IMR-90 (cell line): ENCODE measurements at regions not wholly inside any gene's neighbourhood (a gene's known extent, or its start where the extent isn't known, plus 50 kb on each side); places are given as distances from the start of the nearest gene placed in this dataset.

Source experiments
- ATAC-seq: fragments of 200-7000 bp; cut with Tn5 transposase; 2 replicates; pipeline ENCODE4 v1.9.1; 2020; ENCODE audit warnings: low read depth, mild to moderate bottlenecking, moderate library complexity
- BruUV-seq: library from RNA; stranded (reverse); fragments of 400-500 nt; replicated peaks from 2 replicates; lab custom pipeline; 2021; lab: Mats Ljungman, UMichigan
- CTCF ChIA-PET: fragments of 300-600 bp; formaldehyde crosslinking; extraction: SDS; loops from one replicate; lab custom pipeline; 2021; ENCODE audit warnings: antibody characterized with exemption; lab: Yijun Ruan, JAX
- POLR2A ChIA-PET: fragments of 300-600 bp; sonication (Branson Sonifier 250); formaldehyde crosslinking; loops from one replicate; lab custom pipeline; 2022; ENCODE audit warnings: antibody characterized with exemption; ENCODE audit not compliant: unreplicated experiment; lab: Charles Lee
- DNase-seq: peaks from one replicate; pipeline ENCODE4 v3.0.0; 2013
- H2AFZ ChIP-seq: replicated peaks from 2 replicates; pipeline ENCODE3; 2013; ENCODE audit warnings: low read length, mild to moderate bottlenecking; ENCODE audit not compliant: poor library complexity
- H2AK5ac ChIP-seq: 2 replicates; pipeline ENCODE4 v1.6.1; 2013; ENCODE audit warnings: low read depth, low read length, inconsistent platforms
- H2AK9ac ChIP-seq: replicated peaks from 2 replicates; pipeline ENCODE3; 2013; ENCODE audit warnings: mild to moderate bottlenecking, low read depth, low read length, moderate library complexity; ENCODE audit not compliant: poor library complexity
- H2BK120ac ChIP-seq: 2 replicates; pipeline ENCODE4 v1.6.1; 2013; ENCODE audit warnings: low read depth, low read length, inconsistent platforms
- H2BK15ac ChIP-seq: 3 replicates; pipeline ENCODE4 v1.6.1; 2013; ENCODE audit warnings: low read depth, low read length, inconsistent platforms
- H2BK20ac ChIP-seq: 2 replicates; pipeline ENCODE4 v1.6.1; 2013; ENCODE audit warnings: low read depth, mild to moderate bottlenecking, inconsistent platforms, low read length, moderate library complexity
- H2BK5ac ChIP-seq: 2 replicates; pipeline ENCODE4 v1.6.1; 2013; ENCODE audit warnings: mild to moderate bottlenecking, low read depth, low read length, inconsistent platforms; ENCODE audit not compliant: poor library complexity, severe bottlenecking
- H3K14ac ChIP-seq: replicated peaks from 2 replicates; pipeline ENCODE4 v1.6.1; 2013; ENCODE audit warnings: low read depth, low read length, inconsistent platforms
- H3K18ac ChIP-seq: 2 replicates; pipeline ENCODE4 v1.6.1; 2013; ENCODE audit warnings: low read depth, low read length, control low read depth
- H3K23ac ChIP-seq: 2 replicates; pipeline ENCODE4 v1.6.1; 2013; ENCODE audit warnings: low read depth, low read length, inconsistent platforms
- H3K27ac ChIP-seq: 2 replicates; pipeline ENCODE4 v1.5.1; 2013; ENCODE audit warnings: mild to moderate bottlenecking, control low read depth, low read length; ENCODE audit not compliant: insufficient read depth
- H3K27me3 ChIP-seq: 2 replicates; pipeline ENCODE4 v1.6.1; 2013; ENCODE audit warnings: low read length; ENCODE audit not compliant: control insufficient read depth, insufficient read depth
- H3K36me3 ChIP-seq: 2 replicates; pipeline ENCODE4 v1.6.1; 2013; ENCODE audit warnings: low read length, mixed read lengths; ENCODE audit not compliant: control insufficient read depth, insufficient read depth
- H3K4ac ChIP-seq: 2 replicates; pipeline ENCODE4 v1.6.1; 2013; ENCODE audit warnings: low read depth, low read length, inconsistent platforms
- H3K4me1 ChIP-seq: 2 replicates; pipeline ENCODE4 v1.6.1; 2013; ENCODE audit warnings: low read length, mixed read lengths; ENCODE audit not compliant: control insufficient read depth, insufficient read depth
- H3K4me2 ChIP-seq: 2 replicates; pipeline ENCODE4 v1.6.1; 2013; ENCODE audit warnings: low read depth, mild to moderate bottlenecking, control low read depth, low read length, moderate library complexity
- H3K4me3 ChIP-seq: 2 replicates; pipeline ENCODE4 v1.5.1; 2013; ENCODE audit warnings: low read depth, mild to moderate bottlenecking, control low read depth, low read length, moderate library complexity; ENCODE audit not compliant: insufficient read depth
- H3K56ac ChIP-seq: 2 replicates; pipeline ENCODE4 v1.6.1; 2013; ENCODE audit warnings: low read length, inconsistent platforms; ENCODE audit not compliant: insufficient read depth; ENCODE audit errors: extremely low read depth
- H3K79me1 ChIP-seq, 2 experiments: 2 replicates each; pipeline ENCODE4 v1.6.1; 2013; ENCODE audit warnings: low read length in 2 of 2, inconsistent platforms in 1 of 2, low read depth in 1 of 2
- H3K9ac ChIP-seq: 2 replicates; pipeline ENCODE4 v1.6.1; 2013; ENCODE audit warnings: low read depth, low read length, control low read depth
- H3K9me1 ChIP-seq: 2 replicates; pipeline ENCODE4 v1.6.1; 2013; ENCODE audit warnings: low read length, inconsistent platforms; ENCODE audit not compliant: insufficient read depth
- H3K9me3 ChIP-seq: 2 replicates; pipeline ENCODE4 v1.6.1; 2013; ENCODE audit warnings: low read length; ENCODE audit not compliant: control insufficient read depth, insufficient read depth
- H4K20me1 ChIP-seq: 2 replicates; pipeline ENCODE4 v1.6.1; 2013; ENCODE audit warnings: low read length, inconsistent platforms; ENCODE audit not compliant: insufficient read depth
- H4K5ac ChIP-seq: 2 replicates; pipeline ENCODE4 v1.6.1; 2013; ENCODE audit warnings: mild to moderate bottlenecking, low read depth, low read length, control low read depth
- H4K8ac ChIP-seq, 2 experiments: 2 replicates each; pipeline ENCODE4 v1.6.1; 2013; ENCODE audit warnings: low read depth in 2 of 2, low read length in 2 of 2, control low read depth in 1 of 2, inconsistent platforms in 1 of 2
- H4K91ac ChIP-seq: 2 replicates; pipeline ENCODE4 v1.6.1; 2013; ENCODE audit warnings: low read depth, low read length, inconsistent platforms; ENCODE audit not compliant: insufficient read depth
- BHLHE40 ChIP-seq: fragments of 150-350 bp; IDR thresholded peaks from 2 replicates; pipeline ENCODE4 v1.6.1; 2016; ENCODE audit warnings: mild to moderate bottlenecking, low read depth, low read length
- CEBPB ChIP-seq: IDR thresholded peaks from 2 replicates; pipeline ENCODE4 v1.6.1; 2012; ENCODE audit warnings: low read depth, low read length, improper control_type of control experiment
- CHD1 ChIP-seq: IDR thresholded peaks from 2 replicates; pipeline ENCODE4 v1.6.1; 2012; ENCODE audit warnings: low read depth, low read length, improper control_type of control experiment
- MAFK ChIP-seq: IDR thresholded peaks from 2 replicates; pipeline ENCODE4 v1.6.1; 2012; ENCODE audit warnings: low read depth, low read length, improper control_type of control experiment
- MAZ ChIP-seq: IDR thresholded peaks from 2 replicates; pipeline ENCODE4 v1.6.1; 2012; ENCODE audit warnings: low read depth, mild to moderate bottlenecking, low read length, improper control_type of control experiment, moderate library complexity, borderline replicate concordance
- MXI1 ChIP-seq: IDR thresholded peaks from 2 replicates; pipeline ENCODE4 v1.6.1; 2012; ENCODE audit warnings: low read depth, mild to moderate bottlenecking, low read length, moderate library complexity, borderline replicate concordance
- NFE2L2 ChIP-seq: fragments of 150-350 bp; IDR thresholded peaks from 2 replicates; pipeline ENCODE4 v1.6.1; 2016; ENCODE audit warnings: low read depth, mild to moderate bottlenecking, low read length
- RCOR1 ChIP-seq: IDR thresholded peaks from 2 replicates; pipeline ENCODE4 v1.6.1; 2012; ENCODE audit warnings: mild to moderate bottlenecking, low read length, improper control_type of control experiment; ENCODE audit not compliant: insufficient replicate concordance
- RFX5 ChIP-seq: IDR thresholded peaks from 2 replicates; pipeline ENCODE4 v1.8.0; 2012; ENCODE audit warnings: low read depth, mild to moderate bottlenecking, low read length, moderate library complexity
- SMC3 ChIP-seq: fragments of 150-350 bp; IDR thresholded peaks from 2 replicates; pipeline ENCODE4 v1.6.1; 2016; ENCODE audit warnings: low read depth, mild to moderate bottlenecking, antibody characterized with exemption, low read length, moderate library complexity
- WGBS, 2 experiments: methylation state at CpG; one replicate each; pipeline versions ENCODE4 v1.1.5 to v1.1.7; 2013; ENCODE audit warnings: missing lambda C conversion rate in 2 of 2; ENCODE audit not compliant: insufficient read length in 1 of 2; ENCODE audit errors: extremely low coverage in 2 of 2; 5-methylcytosine and 5-hydroxymethylcytosine counted together
- dilution Hi-C: fragments of 300-500 bp; cut with HindIII; formaldehyde crosslinking; loops from one replicate; pipeline ENCODE4 v1.14.3; 2018; ENCODE audit warnings: low sequenced_read_pairs; ENCODE audit not compliant: unreplicated experiment
- in situ Hi-C: fragments of 300-500 bp; cut with MboI; formaldehyde crosslinking; loops from 3 replicates; pipeline ENCODE4 v1.14.3; 2019; ENCODE audit warnings: low sequenced_read_pairs, inconsistent platforms, mixed read lengths
- intact Hi-C: fragments of 100-400 bp; cut with micrococcal nuclease; formaldehyde crosslinking; loops from 2 replicates; pipeline ENCODE4 v1.10.0; 2022
- TF ChIP-seq, protein P1 (sequence below): fragments of 150-350 bp; IDR thresholded peaks from 2 replicates; pipeline ENCODE4 v1.6.1; 2017; ENCODE audit warnings: mild to moderate bottlenecking, antibody characterized with exemption, low read length, low read depth

DNA sequence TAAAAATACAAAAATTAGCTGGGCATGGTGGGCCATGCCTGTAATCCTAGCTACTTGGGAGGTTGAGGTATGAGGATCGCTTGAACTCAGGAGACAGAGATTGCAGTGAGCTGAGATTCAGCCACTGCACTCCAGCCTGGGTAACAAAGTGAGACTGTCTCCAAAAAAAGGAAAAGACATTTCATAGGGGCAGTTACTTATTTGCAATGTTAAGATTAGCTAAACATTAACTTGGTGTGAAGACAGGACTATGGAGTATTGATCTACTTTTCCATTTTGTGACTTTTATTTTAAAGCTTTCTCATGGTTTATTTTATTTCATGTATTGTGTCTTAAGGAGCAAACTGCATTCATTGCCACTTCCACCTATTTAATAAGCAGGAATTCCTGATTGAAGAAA is 153.0 kb downstream of the UTRN start:
- no peak overlapping the region for H2AK9ac ChIP-seq
- peaks cover 4% of the 10 kb centered on the region for H3K4me1 ChIP-seq
- CTCF ChIA-PET: no interaction called here
- no peak overlapping the region for H3K14ac ChIP-seq
- H3K36me3 ChIP-seq: peaks cover 27% of the 10 kb centered on the region
- DNase-seq: no peak
- intact Hi-C loops (no loop called here), dilution Hi-C loops (no loop called here), in situ Hi-C loops (no loop called here)
- no peak overlapping the region for H2AK5ac ChIP-seq
- ATAC-seq: no peak
- H4K91ac ChIP-seq: no peak overlapping the region
- peaks cover 2 to 12% of the 10 kb centered on the region in 2 experiments; a peak in 2 of 4 replicates for H3K79me1 ChIP-seq
- no peaks in the 10 kb centered on the region for H4K20me1 ChIP-seq
- BruUV-seq: no TSS peak
- no peak overlapping the region for H2BK20ac ChIP-seq
- no peak overlapping the region for H3K56ac ChIP-seq
- no peak for TF ChIP-seq MXI1
- no peak for TF ChIP-seq NFE2L2
- no peak for TF ChIP-seq BHLHE40
- no peak for TF ChIP-seq MAZ
- TF ChIP-seq CHD1: no peak
- TF ChIP-seq MAFK: no peak
- no peak for TF ChIP-seq RFX5
- TF ChIP-seq CEBPB: no peak
- TF ChIP-seq, protein P1, sequence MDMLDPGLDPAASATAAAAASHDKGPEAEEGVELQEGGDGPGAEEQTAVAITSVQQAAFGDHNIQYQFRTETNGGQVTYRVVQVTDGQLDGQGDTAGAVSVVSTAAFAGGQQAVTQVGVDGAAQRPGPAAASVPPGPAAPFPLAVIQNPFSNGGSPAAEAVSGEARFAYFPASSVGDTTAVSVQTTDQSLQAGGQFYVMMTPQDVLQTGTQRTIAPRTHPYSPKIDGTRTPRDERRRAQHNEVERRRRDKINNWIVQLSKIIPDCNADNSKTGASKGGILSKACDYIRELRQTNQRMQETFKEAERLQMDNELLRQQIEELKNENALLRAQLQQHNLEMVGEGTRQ: no peak
- no peak for TF ChIP-seq SMC3
- no peak for TF ChIP-seq RCOR1
- H3K9me1 ChIP-seq: peaks cover 5% of the 10 kb centered on the region
- H4K8ac ChIP-seq: no peak overlapping the region
- no peaks in the 10 kb centered on the region for H3K27me3 ChIP-seq
- H2AFZ ChIP-seq: no peak overlapping the region
- no peak overlapping the region for H2BK15ac ChIP-seq
- H2BK5ac ChIP-seq: no peak overlapping the region
- no peak overlapping the region for H3K4me3 ChIP-seq
- no peak overlapping the region for H3K9ac ChIP-seq
- no peak overlapping the region for H3K23ac ChIP-seq
- no peak overlapping the region for H3K4me2 ChIP-seq
- POLR2A ChIA-PET: no interaction called here
- peaks cover 7% of the 10 kb centered on the region; the same call in 1 of the 2 replicates for H3K9me3 ChIP-seq
- no peak overlapping the region for H2BK120ac ChIP-seq
- 89% methylated on average over 1 of the region's 1 CpG; no CpG with 5 or more reads in 1 of the 2 experiments for WGBS, 2 experiments
- H3K18ac ChIP-seq: no peak overlapping the region
- no peak overlapping the region for H4K5ac ChIP-seq
- H3K27ac ChIP-seq: no peak overlapping the region
- H3K4ac ChIP-seq: no peak overlapping the region
